HFF-Myc (cell line): ENCODE measurements at regions not wholly inside any gene's neighbourhood (a gene's known extent, or its start where the extent isn't known, plus 50 kb on each side); places are given as distances from the start of the nearest gene placed in this dataset.

Experiments
- DNase-seq: peaks from one replicate; pipeline ENCODE4 v3.0.0-alpha.2; 2011; ENCODE audit warnings: low read depth; ENCODE audit errors: extremely low read depth
- H3K4me3 ChIP-seq: replicated peaks from 2 replicates; pipeline ENCODE4 v1.5.1; 2011; ENCODE audit warnings: low read depth, mild to moderate bottlenecking, control low read depth, low read length
- CTCF ChIP-seq: IDR thresholded peaks from 2 replicates; pipeline ENCODE4 v1.5.1; 2012; ENCODE audit warnings: mild to moderate bottlenecking, low read depth, low read length, control low read depth; ENCODE audit errors: missing control alignments

- no peak for TF ChIP-seq CTCF
- no peak for DNase-seq
- H3K4me3 ChIP-seq = no peak overlapping the region
Measured at GRCh38 chr4:58723954-58724353, 1613.8 kb upstream of the IGFBP7 start.

DNA sequence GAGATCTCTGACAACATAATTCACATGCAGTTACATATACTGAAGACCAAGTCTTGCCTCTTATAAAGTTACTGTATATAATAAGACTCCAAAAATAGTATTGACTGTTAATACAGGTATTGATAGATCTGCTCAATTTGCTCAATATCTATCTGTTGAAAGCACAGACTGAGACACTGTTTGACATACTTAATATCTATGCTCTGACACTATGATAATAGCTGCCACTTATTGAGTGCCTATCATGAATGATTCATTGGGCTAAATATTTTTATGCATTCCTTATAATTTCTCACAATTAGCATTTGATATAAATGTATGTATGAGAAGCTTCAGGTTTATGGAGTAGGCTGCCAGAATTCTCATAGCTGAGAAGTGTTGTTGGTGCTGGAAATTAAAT lies 1600.9 kb upstream of the IGFBP7 start:
- H3K4me3 ChIP-seq = no peak overlapping the region
- TF ChIP-seq CTCF = no peak
- DNase-seq = no peak

- no peak for TF ChIP-seq CTCF
- no peak overlapping the region for H3K4me3 ChIP-seq
- no peak for DNase-seq
Measured at GRCh38 chr4:58688568-58688967, 1578.4 kb upstream of the IGFBP7 start.

DNA sequence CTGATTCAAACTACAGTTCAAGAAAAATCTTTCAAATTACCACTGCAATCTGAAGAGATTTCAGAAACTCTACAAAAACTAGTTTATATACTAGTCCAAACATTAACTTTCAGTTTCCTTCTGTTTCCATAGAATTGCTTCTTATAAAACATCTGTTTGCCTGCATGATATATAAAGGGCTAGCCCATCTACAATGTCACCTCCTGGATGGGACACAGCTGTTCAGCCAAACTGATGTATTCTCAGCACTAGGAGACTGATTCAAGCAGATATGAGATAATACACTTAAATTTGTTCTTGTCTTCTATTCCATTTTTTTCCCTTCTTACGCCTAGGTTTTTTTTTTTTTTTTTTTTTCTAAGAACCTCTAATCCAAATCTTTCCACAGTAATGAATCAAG lies 1569.7 kb upstream of the IGFBP7 start:
- no peak for DNase-seq
- TF ChIP-seq CTCF = no peak
- H3K4me3 ChIP-seq = no peak overlapping the region

DNA sequence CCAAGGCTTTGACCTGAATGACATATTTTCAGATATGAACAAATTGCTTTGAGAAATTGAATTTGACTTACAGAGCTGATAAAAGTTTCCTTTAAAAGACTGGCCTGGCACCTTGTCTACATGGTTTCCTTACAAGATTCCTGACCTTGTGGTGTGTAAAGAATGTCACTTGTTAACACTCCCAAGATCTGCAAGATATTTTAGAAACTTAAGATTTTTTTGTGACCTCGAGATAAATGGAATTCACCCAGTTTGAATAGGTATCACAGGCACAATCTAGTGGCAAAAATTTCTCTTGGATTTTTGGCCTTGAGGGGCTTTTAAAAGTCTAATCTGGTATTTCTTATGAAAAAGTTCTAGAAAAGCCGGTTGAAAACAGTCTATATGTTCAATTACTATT lies 1568.9 kb upstream of the IGFBP7 start:
- DNase-seq = no peak
- no peak for TF ChIP-seq CTCF
- no peak overlapping the region for H3K4me3 ChIP-seq

DNA sequence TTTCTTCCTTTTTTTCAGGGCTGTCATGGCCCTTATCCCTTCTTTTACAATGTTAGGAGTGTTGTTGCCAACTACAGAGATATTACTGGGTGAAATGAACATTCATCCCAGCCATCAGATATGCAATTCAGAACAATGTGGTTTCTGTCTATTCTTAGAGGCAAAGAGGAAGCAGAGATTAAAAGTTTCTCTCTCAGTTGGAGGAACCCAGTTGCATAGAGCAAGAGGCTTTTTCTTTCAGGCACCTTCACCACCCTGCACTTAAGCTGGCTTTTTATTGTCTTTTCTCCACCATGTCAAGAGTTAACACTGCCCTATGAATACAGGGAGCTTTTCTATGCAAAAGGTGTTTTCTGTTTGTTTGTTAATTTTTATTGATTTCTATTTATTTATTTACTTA lies 1559.6 kb upstream of the IGFBP7 start:
- H3K4me3 ChIP-seq = no peak overlapping the region
- TF ChIP-seq CTCF = no peak
- no peak for DNase-seq

DNA sequence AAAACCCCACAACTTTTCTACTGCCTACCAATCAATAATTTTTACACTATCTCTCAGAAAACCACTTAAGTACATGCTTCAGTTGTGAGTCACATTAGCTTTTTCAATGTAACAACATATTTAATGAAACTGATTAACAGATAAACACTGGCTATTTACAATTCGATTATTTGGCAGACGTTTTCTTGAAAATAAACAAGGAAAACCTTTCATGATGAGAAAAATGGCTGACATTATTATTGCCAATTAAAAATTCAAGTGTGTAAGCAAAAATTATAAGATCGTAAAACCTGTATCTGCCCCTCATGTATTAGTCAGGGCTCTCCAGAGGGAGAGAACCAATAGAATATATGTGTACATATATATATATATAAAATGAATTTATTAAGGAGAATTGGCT lies 1555.5 kb upstream of the IGFBP7 start:
- H3K4me3 ChIP-seq = no peak overlapping the region
- no peak for DNase-seq
- no peak for TF ChIP-seq CTCF
